Activated CD8-positive, alpha-beta memory T cell treated with anti-CD3 and anti-CD28 coated beads for 36 hours (primary cell): ENCODE measurements at regions not wholly inside any gene's neighbourhood (a gene's known extent, or its start where the extent isn't known, plus 50 kb on each side); places are given as distances from the start of the nearest gene placed in this dataset.
"Not testable (repeated sequence)": the region's sequence is repeated elsewhere in the genome, so short reads cannot be mapped to it uniquely, and the experiment has no call there.

ENCODE experiments used
- CTCF ChIA-PET: fragments of 350-600 bp; sonication (Branson Sonifier 250); formaldehyde crosslinking; loops from one replicate; lab custom pipeline; 2021; ENCODE audit warnings: antibody characterized with exemption; lab: Charles Lee
- POLR2A ChIA-PET: fragments of 350-600 bp; sonication (Branson Sonifier 250); formaldehyde crosslinking; loops from one replicate; lab custom pipeline; 2021; ENCODE audit warnings: antibody characterized with exemption; lab: Charles Lee

GRCh38 chr16:85515319-85515745 lies 97.8 kb upstream of the GSE1 start:
- ChIA-PET POLR2A (no interaction called here), CTCF (no interaction called here)

GRCh38 chr16:85515830-85516397 lies 97.2 kb upstream of the GSE1 start:
- CTCF ChIA-PET, result no interaction called here
- POLR2A ChIA-PET, result no interaction called here

- ChIA-PET CTCF (no interaction called here), POLR2A (no interaction called here)
Observed at GRCh38 chr16:85517154-85517553, 96.0 kb upstream of the GSE1 start.

- ChIA-PET CTCF (no interaction called here), POLR2A (no interaction called here)
Observed at GRCh38 chr16:85517563-85518179, 95.5 kb upstream of the GSE1 start.

GRCh38 chr16:85518398-85519049 lies 94.6 kb upstream of the GSE1 start:
- ChIA-PET POLR2A (no interaction called here), CTCF (no interaction called here)

- CTCF ChIA-PET, POLR2A ChIA-PET: not testable (repeated sequence)
Observed at GRCh38 chr16:85519050-85519440, 94.1 kb upstream of the GSE1 start.

GRCh38 chr16:85519540-85520231 lies 93.4 kb upstream of the GSE1 start:
- CTCF ChIA-PET, result interaction anchor here (0.8 kb wide), 1 partner anchor 91 kb away, joined by 4 read pairs; no protein-coding TSS in a partner anchor

GRCh38 chr16:85520853-85521521 lies 92.1 kb upstream of the GSE1 start:
- POLR2A ChIA-PET, result no interaction called here
- CTCF ChIA-PET, result no interaction called here

More at GRCh38 chr16:85519540-85520231, 93.4 kb upstream of the GSE1 start:
- POLR2A ChIA-PET, result no interaction called here

- POLR2A ChIA-PET, result no interaction called here
- CTCF ChIA-PET, result no interaction called here
Observed at GRCh38 chr16:85521552-85522307, 91.4 kb upstream of the GSE1 start.

GRCh38 chr16:85522308-85522841 lies 90.7 kb upstream of the GSE1 start:
- POLR2A ChIA-PET, result no interaction called here
- CTCF ChIA-PET, result no interaction called here

- ChIA-PET CTCF (interaction anchor here (1.5 kb wide), 1 partner anchor 103 kb away, joined by 3 read pairs; no protein-coding TSS in a partner anchor), POLR2A (no interaction called here)
Observed at GRCh38 chr16:85522842-85523601, 90.1 kb upstream of the GSE1 start.

GRCh38 chr16:85523602-85524364 lies 89.3 kb upstream of the GSE1 start:
- ChIA-PET POLR2A (no interaction called here), CTCF (interaction anchor here (0.9 to 1.5 kb wide), 2 partner anchors 34 to 104 kb away, joined by 3 read pairs; no protein-coding TSS in a partner anchor)

- ChIA-PET POLR2A (no interaction called here), CTCF (interaction anchor here (0.9 to 1.5 kb wide), 2 partner anchors 34 to 104 kb away, joined by 3 read pairs; no protein-coding TSS in a partner anchor)
Observed at GRCh38 chr16:85524365-85524629, 88.8 kb upstream of the GSE1 start.

- POLR2A ChIA-PET, result no interaction called here
- CTCF ChIA-PET, result interaction anchor here (0.9 to 1.5 kb wide), 2 partner anchors 35 to 105 kb away, joined by 3 read pairs; no protein-coding TSS in a partner anchor
Observed at GRCh38 chr16:85524630-85525419, 88.3 kb upstream of the GSE1 start.

- ChIA-PET CTCF (no interaction called here), POLR2A (interaction anchor here (0.5 kb wide), 1 partner anchor 38 kb away, joined by 7 read pairs; no protein-coding TSS in a partner anchor)
Observed at GRCh38 chr16:85525420-85526184, 87.5 kb upstream of the GSE1 start.
